SIG-M5 treated with dmso at 0.1 percent for 504 hours (cell line): ENCODE measurements at regions not wholly inside any gene's neighbourhood (a gene's known extent, or its start where the extent isn't known, plus 50 kb on each side); places are given as distances from the start of the nearest gene placed in this dataset.
"Not testable (repeated sequence)": the region's sequence is repeated elsewhere in the genome, so short reads cannot be mapped to it uniquely, and the experiment has no call there.

Experiments used
- DNase-seq: peaks from one replicate; lab custom pipeline; 2025; ENCODE audit not compliant: unreplicated experiment; lab: John Stamatoyannopoulos, UW

- DNase-seq = peak; percentile 25
Observed at GRCh38 chr5:144712090-144712489, 541.4 kb downstream of the KCTD16 start.

- DNase-seq = no peak
Observed at GRCh38 chr5:144711172-144711571, 540.5 kb downstream of the KCTD16 start.

GRCh38 chr5:144710637-144711036 is 540.0 kb downstream of the KCTD16 start:
- DNase-seq = no peak

DNA sequence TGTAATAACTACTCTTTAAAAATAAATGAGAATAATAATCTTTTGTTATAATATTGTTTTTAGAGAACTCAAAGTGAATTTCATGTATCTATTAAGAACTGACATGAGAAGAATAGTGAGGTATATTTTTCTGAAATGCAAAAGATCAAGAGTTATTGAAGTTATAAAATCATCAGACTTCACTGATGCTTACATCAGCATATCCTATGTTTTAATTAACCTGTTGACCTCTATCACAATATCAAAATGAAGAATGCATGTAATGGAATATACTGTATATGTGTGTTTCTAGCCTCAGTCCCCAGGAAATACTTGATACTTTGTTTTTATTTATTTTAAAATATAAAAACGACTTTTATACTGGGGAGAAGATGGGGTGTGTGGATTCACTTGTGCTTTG is 533.1 kb downstream of the KCTD16 start:
- no peak for DNase-seq

DNA sequence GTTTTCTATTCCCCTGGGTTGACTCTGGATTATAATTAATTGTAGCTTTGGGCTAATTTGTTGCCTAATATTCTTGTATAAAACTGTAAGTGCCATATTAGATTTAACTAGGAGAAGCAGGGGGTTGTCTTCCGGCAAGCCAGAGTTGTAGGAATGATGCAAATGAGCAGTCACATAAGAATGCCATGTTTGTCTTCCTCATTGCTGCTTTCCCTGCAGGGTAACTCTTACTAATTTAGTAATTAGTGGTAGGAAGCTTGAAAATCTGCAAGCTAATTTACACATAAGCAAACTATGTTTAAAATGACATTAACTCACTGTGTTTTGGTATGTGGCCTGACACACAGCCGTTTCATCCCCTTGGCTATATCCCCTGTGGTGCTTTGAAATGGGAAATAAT is 527.8 kb downstream of the KCTD16 start:
- no peak for DNase-seq

DNA sequence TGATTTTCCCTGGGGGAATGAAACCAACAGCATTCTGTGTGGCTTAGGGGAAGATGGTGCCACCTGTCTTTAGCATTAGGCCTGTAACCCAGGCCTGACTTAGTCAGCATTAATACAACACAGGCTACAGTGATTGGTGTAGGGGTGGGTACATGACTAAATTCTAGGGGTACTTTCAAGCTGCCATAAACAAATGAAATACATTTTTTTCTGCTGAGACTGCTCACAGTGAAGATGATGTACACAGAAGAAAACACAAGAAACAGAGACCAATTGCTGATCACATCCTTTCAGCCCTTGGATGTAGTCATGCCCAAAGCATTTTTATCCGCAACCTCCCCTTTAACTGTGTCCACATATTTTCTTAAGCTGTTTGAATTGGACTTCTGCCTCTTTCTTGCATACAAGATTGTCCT is 527.2 kb downstream of the KCTD16 start:
- no peak for DNase-seq

DNA sequence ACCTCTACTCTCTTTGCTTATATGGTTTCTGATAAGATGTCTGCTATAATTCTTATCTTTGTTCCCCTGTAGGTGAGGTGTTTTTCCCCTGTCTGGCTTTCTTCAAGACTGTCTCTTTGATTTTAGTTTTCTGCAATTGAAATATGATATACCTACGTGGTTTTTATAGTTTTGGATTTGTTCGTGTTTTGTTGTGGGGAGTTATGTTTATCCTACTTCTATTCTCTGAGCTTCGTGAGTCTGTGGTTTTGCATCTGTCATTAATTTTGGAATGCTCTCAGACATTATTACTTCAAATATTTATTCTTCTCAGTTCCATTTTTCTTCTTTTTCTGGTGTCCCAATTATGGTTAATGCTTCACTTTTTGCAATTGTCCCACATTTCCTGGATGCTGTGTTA is 521.3 kb downstream of the KCTD16 start:
- no peak for DNase-seq

DNA sequence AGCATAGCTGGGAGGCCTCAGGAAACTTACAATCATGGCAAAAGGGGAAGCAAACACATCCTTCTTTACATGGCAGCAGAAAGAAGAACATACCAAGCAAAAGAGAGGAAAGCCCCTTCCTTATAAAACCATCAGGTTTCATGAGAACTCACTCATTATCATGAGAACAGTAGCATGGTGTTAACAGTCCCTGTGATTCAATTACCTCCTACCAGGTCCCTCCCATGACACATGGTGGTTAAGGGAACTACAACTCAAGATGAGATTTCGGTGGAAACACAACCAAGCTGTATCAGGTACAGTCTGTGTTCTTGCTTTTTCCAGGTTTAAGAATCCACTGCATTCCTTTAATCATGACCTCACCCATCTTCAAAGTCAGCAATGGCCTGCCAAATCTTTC is 514.2 kb downstream of the KCTD16 start:
- DNase-seq = no peak

GRCh38 chr5:144680711-144681110 is 510.0 kb downstream of the KCTD16 start:
- DNase-seq = no peak

- DNase-seq = no peak
Observed at GRCh38 chr5:144671066-144671465, 500.4 kb downstream of the KCTD16 start.

DNA sequence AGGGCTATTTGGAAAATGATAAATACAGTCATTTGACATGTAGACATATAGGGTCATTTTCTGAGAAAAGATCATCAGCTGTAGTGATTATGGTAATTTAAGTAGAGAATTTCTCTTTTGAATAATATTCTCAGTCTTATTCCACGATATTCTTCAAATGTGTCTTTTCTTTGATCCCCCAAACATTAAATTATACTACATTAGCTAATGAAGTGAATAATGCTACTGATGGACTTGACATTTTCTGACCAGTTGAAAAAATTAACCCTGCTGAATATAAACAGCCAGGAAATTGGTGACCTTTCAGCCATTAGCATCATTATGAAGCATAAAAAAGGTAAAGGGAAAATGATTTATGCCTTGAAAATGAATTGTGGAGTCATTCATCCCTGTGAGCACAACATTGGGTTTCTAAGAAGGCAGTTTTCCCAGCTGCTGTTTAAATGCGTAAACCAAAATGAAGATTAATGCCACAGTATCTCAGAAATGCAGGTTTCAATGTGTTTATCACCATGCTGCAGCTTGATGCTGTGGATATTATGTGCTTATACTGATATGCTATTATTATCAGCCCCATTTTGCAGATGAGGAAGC is 489.1 kb downstream of the KCTD16 start:
- DNase-seq = no peak

- no peak for DNase-seq
Observed at GRCh38 chr5:144644317-144644716, 473.6 kb downstream of the KCTD16 start.

- DNase-seq = no peak
Observed at GRCh38 chr5:144638787-144639186, 468.1 kb downstream of the KCTD16 start.

GRCh38 chr5:144634138-144634537 is 463.5 kb downstream of the KCTD16 start:
- no peak for DNase-seq

DNA sequence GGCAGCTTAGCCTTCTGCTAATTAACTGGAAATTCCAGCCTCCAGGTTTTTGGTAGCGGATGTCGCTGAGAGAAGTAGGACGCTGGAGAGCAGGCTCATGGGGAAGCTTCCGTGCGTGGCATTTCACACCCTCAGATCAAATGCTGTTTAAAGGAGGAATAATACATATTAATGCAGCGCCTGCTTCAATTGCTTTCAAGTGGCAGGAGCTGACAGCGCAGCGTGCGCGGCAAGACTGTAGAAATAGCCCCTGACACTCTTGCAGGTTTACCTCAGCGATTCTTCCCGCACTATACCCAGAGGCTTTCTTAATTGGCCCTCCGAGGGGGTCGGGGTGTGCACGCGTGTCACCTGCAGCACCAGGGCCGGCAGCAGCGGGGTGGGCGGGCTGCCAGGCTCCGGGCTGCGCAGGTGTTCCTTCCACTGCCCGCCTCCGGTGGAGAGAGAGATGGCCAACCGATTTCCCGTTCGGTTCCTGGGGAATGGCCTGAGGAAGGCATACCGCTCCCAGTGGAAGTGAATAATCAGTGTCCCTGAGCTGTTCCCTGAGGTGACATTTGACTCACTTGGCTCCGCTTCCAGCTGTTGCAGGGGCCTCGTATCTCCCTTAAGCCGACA is 427.9 kb downstream of the KCTD16 start:
- DNase-seq = no peak

DNA sequence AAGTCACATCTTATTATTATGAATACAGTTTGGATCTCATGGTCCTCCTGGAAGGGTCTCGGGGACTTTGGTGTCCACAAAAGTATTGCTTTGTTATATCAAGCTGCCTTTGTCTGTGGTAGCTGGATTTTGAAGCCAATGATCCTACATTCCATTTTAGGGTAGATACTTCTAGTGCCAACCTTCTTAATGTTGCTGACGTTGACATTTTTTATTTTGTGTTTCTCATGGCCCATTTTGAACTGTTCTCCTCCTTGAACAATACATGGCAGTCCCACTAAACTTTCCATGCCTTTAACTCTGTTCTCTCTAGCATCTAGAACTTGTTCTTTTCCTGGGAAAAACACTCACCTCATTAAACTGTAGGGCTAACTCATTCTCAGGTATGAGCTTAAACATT is 425.8 kb downstream of the KCTD16 start:
- DNase-seq = no peak

GRCh38 chr5:144594919-144595318 is 424.2 kb downstream of the KCTD16 start:
- no peak for DNase-seq

DNA sequence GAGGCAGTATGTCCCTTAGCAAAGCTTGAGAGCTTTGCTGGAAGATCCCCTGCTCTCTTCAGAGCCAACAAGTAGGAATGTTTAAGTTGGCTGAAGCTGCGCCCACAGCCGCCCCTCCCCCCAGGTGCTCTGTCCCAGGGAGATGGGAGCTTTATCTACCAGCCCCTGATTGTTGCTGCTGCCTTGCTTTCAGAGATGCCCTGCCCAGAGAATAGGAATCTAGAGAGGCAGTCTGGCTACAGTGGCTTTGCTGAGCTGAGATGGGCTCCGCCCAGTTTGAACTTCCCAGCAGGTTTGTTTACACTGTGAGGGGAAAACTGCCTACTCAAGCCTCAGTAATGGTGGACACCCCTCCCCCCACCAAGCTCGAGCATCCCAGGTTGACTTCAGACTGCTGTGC is 423.6 kb downstream of the KCTD16 start:
- DNase-seq = not testable (repeated sequence)

- no peak for DNase-seq
Observed at GRCh38 chr5:144585681-144586080, 415.0 kb downstream of the KCTD16 start.

- no peak for DNase-seq
Observed at GRCh38 chr5:144583541-144584449, 413.1 kb downstream of the KCTD16 start.

GRCh38 chr5:144582066-144582465 is 411.4 kb downstream of the KCTD16 start:
- DNase-seq = no peak

- no peak for DNase-seq
Observed at GRCh38 chr5:144581044-144581443, 410.4 kb downstream of the KCTD16 start.
